HFF-Myc (cell line): ENCODE measurements at regions not wholly inside any gene's neighbourhood (a gene's known extent, or its start where the extent isn't known, plus 50 kb on each side); places are given as distances from the start of the nearest gene placed in this dataset.

ENCODE experiments used
- DNase-seq: peaks from one replicate; pipeline ENCODE4 v3.0.0-alpha.2; 2011; ENCODE audit warnings: low read depth; ENCODE audit errors: extremely low read depth
- H3K4me3 ChIP-seq: replicated peaks from 2 replicates; pipeline ENCODE4 v1.5.1; 2011; ENCODE audit warnings: low read depth, mild to moderate bottlenecking, control low read depth, low read length
- CTCF ChIP-seq: IDR thresholded peaks from 2 replicates; pipeline ENCODE4 v1.5.1; 2012; ENCODE audit warnings: mild to moderate bottlenecking, low read depth, low read length, control low read depth; ENCODE audit errors: missing control alignments

GRCh38 chr10:46222364-46222935 lies 64.3 kb upstream of the ANTXRL start:
- no peak overlapping the region for H3K4me3 ChIP-seq
- no peak for DNase-seq
- TF ChIP-seq CTCF = no peak

GRCh38 chr10:46223064-46223480 lies 63.7 kb upstream of the ANTXRL start:
- H3K4me3 ChIP-seq = no peak overlapping the region
- no peak for DNase-seq
- peak; percentile 38 for TF ChIP-seq CTCF

- no peak for TF ChIP-seq CTCF
- no peak for DNase-seq
Measured at GRCh38 chr10:46223626-46224413, 63.0 kb upstream of the ANTXRL start.

GRCh38 chr10:46224414-46224682 lies 62.4 kb upstream of the ANTXRL start:
- no peak for TF ChIP-seq CTCF
- no peak for DNase-seq
- H3K4me3 ChIP-seq = no peak overlapping the region

More at GRCh38 chr10:46223626-46224413, 63.0 kb upstream of the ANTXRL start:
- H3K4me3 ChIP-seq = no peak overlapping the region

DNA sequence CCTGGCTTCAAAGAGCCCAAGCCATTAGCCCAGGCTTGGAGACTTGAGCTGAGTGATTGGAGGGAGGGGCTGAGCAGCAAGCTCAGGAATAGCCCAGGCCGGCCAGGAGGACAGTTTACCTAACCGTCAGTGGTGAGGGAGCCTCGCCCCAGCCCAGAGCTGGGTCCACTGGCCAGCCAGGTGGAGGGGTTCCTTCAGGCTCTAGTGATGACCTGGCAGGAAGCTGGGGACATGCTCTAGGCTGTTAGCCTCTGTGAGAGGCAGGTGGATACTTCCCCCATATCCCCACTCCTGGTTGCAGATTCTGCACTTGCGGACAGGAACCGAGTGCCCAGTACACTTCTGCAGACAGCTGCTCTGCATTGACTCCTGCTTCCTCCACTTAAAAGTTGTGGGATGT lies 61.2 kb upstream of the ANTXRL start:
- TF ChIP-seq CTCF = no peak
- no peak for DNase-seq
- H3K4me3 ChIP-seq = no peak overlapping the region

- DNase-seq = no peak
- H3K4me3 ChIP-seq = no peak overlapping the region
- TF ChIP-seq CTCF = no peak
Measured at GRCh38 chr10:46226232-46226631, 60.6 kb upstream of the ANTXRL start.

DNA sequence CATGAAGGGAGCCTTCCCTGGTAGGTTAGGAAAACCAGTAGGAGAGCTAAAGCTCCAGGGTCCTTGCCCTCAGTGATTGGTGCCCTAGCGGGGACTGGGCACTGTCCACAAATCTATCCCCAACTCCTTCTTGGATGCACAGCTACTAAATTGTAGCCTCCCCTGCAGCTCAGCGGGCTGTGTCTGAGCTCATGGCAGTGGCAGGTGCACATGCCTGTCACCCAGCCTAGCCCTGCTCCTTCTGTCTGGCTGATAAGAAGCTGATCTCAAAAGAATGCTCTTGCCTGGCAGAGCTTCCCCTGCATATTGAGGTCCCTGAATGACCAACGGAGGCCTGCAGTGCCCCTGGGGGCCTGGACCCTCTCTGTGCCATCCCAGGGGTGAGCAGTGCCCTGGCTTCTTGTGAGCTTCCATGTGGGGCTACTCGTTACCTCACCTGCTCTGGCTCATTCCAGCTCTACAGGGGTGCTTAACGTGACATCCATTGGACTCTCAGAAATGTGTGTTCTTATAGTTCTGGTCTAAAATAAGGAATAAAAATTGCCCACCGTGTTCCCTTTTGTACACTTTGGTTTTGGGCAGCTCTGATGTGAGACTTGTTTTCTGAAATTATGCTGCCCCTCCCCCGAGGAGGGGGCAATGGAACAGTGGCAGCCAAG lies 59.8 kb upstream of the ANTXRL start:
- no peak for TF ChIP-seq CTCF
- no peak for DNase-seq
- no peak overlapping the region for H3K4me3 ChIP-seq
